NOMO-1 (cell line): ENCODE measurements at regions not wholly inside any gene's neighbourhood (a gene's known extent, or its start where the extent isn't known, plus 50 kb on each side); places are given as distances from the start of the nearest gene placed in this dataset.
"Not testable (repeated sequence)": the region's sequence is repeated elsewhere in the genome, so short reads cannot be mapped to it uniquely, and the experiment has no call there.

Source experiments
- DNase-seq, 2 experiments: peaks; one replicate each; lab custom pipeline; 2025; ENCODE audit not compliant: unreplicated experiment in 2 of 2; lab: John Stamatoyannopoulos, UW

DNA sequence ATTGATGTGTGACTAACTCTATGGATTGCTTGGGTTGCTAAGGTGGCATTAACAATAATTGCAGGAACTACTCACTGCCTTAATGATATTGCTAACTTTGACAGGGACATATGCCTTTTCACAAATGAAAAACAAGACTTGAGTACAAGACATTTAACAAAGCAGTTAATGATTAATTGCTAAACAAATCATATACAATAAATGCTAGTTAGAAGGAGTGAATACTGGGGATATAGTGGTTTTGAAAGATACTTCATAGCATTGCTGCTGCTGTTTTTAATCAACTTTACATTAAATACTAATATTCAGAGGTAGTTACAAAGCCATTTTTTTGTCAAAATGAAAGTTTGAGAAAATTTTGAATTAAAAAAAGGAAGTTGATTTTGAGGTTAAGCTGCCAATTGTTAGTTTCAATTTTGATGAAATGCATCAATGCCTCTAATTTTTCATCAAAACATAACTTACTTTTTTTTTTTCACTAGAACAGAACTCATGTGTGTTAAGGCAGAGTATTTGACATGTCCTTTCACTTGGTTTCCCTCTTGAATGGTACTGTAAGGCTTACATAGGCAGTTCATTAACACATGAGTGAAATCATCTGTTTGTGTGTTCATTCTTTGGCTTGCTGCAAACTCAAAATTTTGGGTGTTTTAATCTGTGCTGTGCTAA, 106.2 kb upstream of the SEMA3D start:
- no peak for DNase-seq

GRCh38 chr7:85290269-85290668, 103.4 kb upstream of the SEMA3D start:
- DNase-seq, result peak; percentile 62 to 91

- no peak for DNase-seq
Observed at GRCh38 chr7:85289279-85289678, 102.4 kb upstream of the SEMA3D start.

GRCh38 chr7:85287106-85287825, 100.4 kb upstream of the SEMA3D start:
- no peak for DNase-seq

- no peak for DNase-seq
Observed at GRCh38 chr7:85286446-85286845, 99.6 kb upstream of the SEMA3D start.

GRCh38 chr7:85285527-85285926, 98.7 kb upstream of the SEMA3D start:
- no peak for DNase-seq

GRCh38 chr7:85275204-85275603, 88.3 kb upstream of the SEMA3D start:
- DNase-seq, result no peak

DNA sequence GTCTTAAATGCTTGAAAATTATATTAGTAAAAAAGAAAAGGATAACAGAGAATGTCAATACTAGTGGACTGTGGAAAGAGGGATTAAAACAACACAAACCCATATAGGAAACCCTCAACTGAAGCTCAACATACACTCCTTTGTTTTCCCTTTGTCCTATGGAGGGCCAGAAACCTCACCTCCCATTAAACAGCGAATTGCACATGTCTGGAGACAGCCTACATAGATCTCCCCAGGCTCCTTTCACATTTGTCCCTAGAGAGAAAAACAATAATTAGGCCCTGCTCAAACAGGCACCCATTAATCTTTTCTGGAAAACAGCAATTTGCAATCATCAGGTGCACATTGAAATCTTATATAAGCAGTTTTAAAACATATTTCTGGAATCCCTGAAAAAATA, 87.6 kb upstream of the SEMA3D start:
- DNase-seq, result no peak

GRCh38 chr7:85262891-85263290, 76.0 kb upstream of the SEMA3D start:
- DNase-seq, result no peak

DNA sequence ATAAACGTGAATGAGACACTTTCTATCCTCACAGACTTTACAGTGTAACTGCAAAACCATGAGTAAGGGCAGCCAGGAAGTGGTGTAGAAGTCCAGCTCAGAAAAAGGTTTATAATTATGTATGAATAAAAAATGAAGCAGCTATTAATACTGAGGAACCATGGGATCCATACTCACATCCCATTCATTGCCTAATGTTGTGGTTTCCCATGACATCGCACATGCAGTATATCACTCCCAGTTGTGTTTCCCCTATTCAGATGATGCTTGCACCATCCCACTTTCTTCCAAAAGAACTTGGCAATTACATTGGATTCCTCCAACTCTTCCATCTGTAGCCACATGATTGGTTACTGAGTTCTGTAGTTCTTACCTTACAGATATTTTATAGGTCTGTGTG, 74.5 kb upstream of the SEMA3D start:
- peak in 1 of 2 experiments; percentile 26 for DNase-seq

GRCh38 chr7:85249787-85250186, 62.9 kb upstream of the SEMA3D start:
- not testable (repeated sequence) for DNase-seq

- no peak for DNase-seq
Observed at GRCh38 chr7:85239109-85239508, 52.3 kb upstream of the SEMA3D start.

GRCh38 chr7:85237721-85238120, 50.9 kb upstream of the SEMA3D start:
- no peak for DNase-seq
